HG03066 (cell line): ENCODE measurements at regions not wholly inside any gene's neighbourhood (a gene's known extent, or its start where the extent isn't known, plus 50 kb on each side); places are given as distances from the start of the nearest gene placed in this dataset.
"Not testable (repeated sequence)": the region's sequence is repeated elsewhere in the genome, so short reads cannot be mapped to it uniquely, and the experiment has no call there.

ENCODE experiments used
- ATAC-seq: cut with Tn5 transposase; IDR thresholded peaks from one replicate; pipeline ENCODE4 v1.9.1; 2021; ENCODE audit warnings: low read depth; ENCODE audit not compliant: unreplicated experiment

- no peak for ATAC-seq
Observed at GRCh38 chr11:41519696-41520095, 60.2 kb upstream of the LRRC4C start.

- no peak for ATAC-seq
Observed at GRCh38 chr11:41522391-41522790, 62.9 kb upstream of the LRRC4C start.

- no peak for ATAC-seq
Observed at GRCh38 chr11:41522899-41523672, 63.6 kb upstream of the LRRC4C start.

- ATAC-seq: no peak
Observed at GRCh38 chr11:41527530-41527929, 68.1 kb upstream of the LRRC4C start.

- ATAC-seq: no peak
Observed at GRCh38 chr11:41532413-41532812, 73.0 kb upstream of the LRRC4C start.

GRCh38 chr11:41533761-41534160, 74.3 kb upstream of the LRRC4C start:
- ATAC-seq: no peak

- ATAC-seq: no peak
Observed at GRCh38 chr11:41534391-41534790, 74.9 kb upstream of the LRRC4C start.

GRCh38 chr11:41534861-41535260, 75.4 kb upstream of the LRRC4C start:
- ATAC-seq: no peak

- no peak for ATAC-seq
Observed at GRCh38 chr11:41536021-41536568, 76.6 kb upstream of the LRRC4C start.

- ATAC-seq: not testable (repeated sequence)
Observed at GRCh38 chr11:41544902-41545301, 85.5 kb upstream of the LRRC4C start.

- no peak for ATAC-seq
Observed at GRCh38 chr11:41578421-41579051, 119.1 kb upstream of the LRRC4C start.

- no peak for ATAC-seq
Observed at GRCh38 chr11:41579546-41579945, 120.1 kb upstream of the LRRC4C start.

- ATAC-seq: no peak
Observed at GRCh38 chr11:41609511-41609910, 150.1 kb upstream of the LRRC4C start.

GRCh38 chr11:41612415-41612814, 153.0 kb upstream of the LRRC4C start:
- ATAC-seq: no peak

GRCh38 chr11:41613326-41613725, 153.9 kb upstream of the LRRC4C start:
- ATAC-seq: no peak

- ATAC-seq: no peak
Observed at GRCh38 chr11:41622707-41623359, 163.4 kb upstream of the LRRC4C start.

GRCh38 chr11:41659985-41660384, 200.5 kb upstream of the LRRC4C start:
- ATAC-seq: no peak

GRCh38 chr11:41660585-41660984, 201.1 kb upstream of the LRRC4C start:
- ATAC-seq: no peak

GRCh38 chr11:41665441-41666360, 206.2 kb upstream of the LRRC4C start:
- ATAC-seq: no peak

- no peak for ATAC-seq
Observed at GRCh38 chr11:41666951-41667653, 207.7 kb upstream of the LRRC4C start.
